NCI-H1417 (cell line): ENCODE measurements at regions not wholly inside any gene's neighbourhood (a gene's known extent, or its start where the extent isn't known, plus 50 kb on each side); places are given as distances from the start of the nearest gene placed in this dataset.

Experiments used
- DNase-seq, 3 experiments: peaks; one replicate each; lab custom pipeline; 2025; lab: John Stamatoyannopoulos, UW

DNA sequence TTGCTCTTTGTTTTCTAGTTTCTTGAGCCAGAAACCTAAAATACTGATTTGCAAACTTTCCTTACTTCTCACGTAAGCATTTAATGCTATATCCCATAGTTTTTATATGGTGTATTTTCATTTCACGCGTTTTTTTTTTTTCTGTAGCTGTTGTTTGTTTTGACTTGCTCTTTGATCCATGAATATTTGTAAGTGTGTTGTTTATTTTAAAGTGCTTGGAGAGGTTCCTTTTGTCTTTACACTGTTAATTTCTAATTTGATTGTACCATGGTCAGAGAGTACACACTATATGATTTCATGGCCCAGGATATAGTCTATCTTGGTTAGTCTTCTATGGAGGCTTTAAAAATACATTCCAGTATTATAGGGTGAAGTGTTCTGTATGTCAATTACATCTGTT, 84.8 kb upstream of the RNF217 start:
- no peak for DNase-seq

- DNase-seq = no peak
Observed at GRCh38 chr6:124879110-124879991, 82.9 kb upstream of the RNF217 start.

GRCh38 chr6:124879992-124880355, 82.3 kb upstream of the RNF217 start:
- DNase-seq = no peak

GRCh38 chr6:124881898-124882578, 80.2 kb upstream of the RNF217 start:
- peak in 2 of 3 experiments; percentile 10 to 53 for DNase-seq

DNA sequence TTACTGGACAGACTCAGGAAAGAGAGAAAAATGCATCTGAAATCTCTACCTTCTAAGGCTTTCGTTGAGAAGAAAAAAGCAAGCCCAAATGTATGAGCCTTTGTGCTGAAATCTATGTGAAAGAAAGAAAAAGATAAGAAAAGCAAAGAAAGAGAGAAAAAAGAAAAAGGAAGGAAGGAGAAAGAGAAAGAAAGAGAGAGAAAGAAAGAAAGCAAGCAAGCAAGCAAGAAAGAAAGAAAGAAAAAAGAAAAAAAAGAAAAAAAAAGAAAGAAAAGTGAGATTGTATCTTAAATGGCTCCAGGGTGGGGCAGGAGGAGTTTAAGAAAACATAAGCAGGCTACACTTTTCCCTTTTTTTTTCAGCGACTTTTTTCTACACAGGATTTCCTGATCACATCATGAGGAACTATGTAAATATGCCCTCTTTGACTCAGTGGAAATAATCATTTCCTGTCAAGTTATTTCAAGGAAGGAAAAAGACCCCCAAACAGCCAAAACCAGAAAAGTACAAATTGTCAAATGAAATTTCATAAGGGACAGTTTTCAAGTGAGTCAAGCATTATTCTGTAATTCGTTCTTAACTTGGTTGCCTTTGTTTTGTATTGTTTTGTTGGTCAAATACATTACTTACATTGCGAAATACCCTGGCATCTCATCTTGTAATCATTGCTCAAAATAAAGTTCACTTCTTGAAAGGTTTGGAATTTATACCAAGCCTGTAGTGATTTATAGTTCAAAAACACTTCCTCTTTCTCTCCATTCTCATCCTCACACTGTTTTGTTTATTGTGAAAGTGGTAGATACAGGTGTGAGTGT, 79.5 kb upstream of the RNF217 start:
- DNase-seq = no peak

DNA sequence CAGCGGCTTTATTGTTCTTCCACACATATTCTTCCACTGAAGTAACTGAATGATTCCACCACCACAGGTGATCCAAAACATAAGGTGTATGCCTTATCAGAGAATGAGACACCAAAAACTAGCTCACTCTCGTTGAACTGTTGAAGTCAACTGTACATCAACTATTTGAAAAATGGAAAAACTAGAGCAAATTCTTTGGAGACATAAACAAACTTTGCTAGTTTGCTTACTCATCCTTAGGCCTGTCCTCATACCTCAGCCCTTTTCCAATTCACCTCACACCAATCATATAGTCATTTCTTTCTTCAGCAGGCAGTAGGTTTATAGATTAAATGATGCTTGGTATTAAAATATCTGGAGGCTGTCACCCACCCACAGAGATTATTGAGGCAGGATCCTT, 77.1 kb upstream of the RNF217 start:
- no peak for DNase-seq

GRCh38 chr6:124887872-124888580, 74.2 kb upstream of the RNF217 start:
- DNase-seq = no peak

- DNase-seq = no peak
Observed at GRCh38 chr6:124888581-124889371, 73.5 kb upstream of the RNF217 start.

GRCh38 chr6:124901084-124901483, 61.2 kb upstream of the RNF217 start:
- DNase-seq = no peak

DNA sequence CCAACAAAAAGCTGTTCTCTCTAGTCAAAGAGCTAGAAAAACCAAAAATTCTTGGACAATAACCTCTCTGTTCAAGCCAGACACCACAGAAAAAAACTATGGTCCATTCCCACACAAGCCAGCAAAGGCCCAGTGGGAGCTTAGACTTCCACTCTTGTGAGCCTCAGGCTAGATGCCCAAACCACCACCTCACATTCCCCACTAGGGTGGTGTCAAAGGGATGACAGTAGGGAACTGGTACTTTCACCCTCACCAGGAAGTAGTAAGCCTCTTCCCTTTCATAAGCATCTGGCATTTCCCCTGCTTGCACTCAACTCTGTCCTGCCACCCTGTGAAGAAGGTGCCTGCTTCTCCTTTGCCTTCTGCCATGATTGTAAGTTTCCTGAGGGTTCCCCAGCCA, 58.4 kb upstream of the RNF217 start:
- no peak for DNase-seq

DNA sequence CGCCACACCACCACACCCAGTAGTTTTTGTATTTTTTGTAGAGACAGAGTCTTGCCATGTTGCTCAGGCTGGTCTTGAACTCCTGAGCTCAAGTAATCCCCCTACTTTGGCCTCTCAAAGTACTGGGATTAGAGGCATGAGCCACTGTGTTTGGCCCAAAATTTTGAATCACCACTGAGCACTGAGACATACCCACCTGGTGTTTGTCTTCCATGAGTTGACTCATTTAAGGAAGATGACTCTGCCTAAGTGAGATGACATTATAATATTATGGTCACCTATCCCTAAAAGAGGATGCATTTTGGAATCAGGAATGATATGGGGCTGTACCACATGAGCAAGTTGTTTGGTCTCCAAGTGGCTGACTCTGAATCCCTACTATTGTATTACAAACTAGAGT, 54.6 kb upstream of the RNF217 start:
- DNase-seq = no peak
